Mesodermal cell (in vitro differentiated cells): ENCODE measurements at regions not wholly inside any gene's neighbourhood (a gene's known extent, or its start where the extent isn't known, plus 50 kb on each side); places are given as distances from the start of the nearest gene placed in this dataset.

ENCODE experiments used
- H3K27ac ChIP-seq: 2 replicates; pipeline ENCODE4 v1.7.0; 2013; ENCODE audit warnings: mild to moderate bottlenecking, low read depth, low read length, moderate library complexity; ENCODE audit not compliant: severe bottlenecking
- H3K36me3 ChIP-seq: 2 replicates; pipeline ENCODE4 v1.7.1; 2013; ENCODE audit warnings: mild to moderate bottlenecking, low read length, moderate library complexity; ENCODE audit not compliant: control insufficient read depth, insufficient read depth
- H3K4me1 ChIP-seq: one replicate; pipeline ENCODE4 v1.7.1; 2013; ENCODE audit warnings: mild to moderate bottlenecking, low read length; ENCODE audit not compliant: insufficient read depth, control insufficient read depth, poor library complexity, severe bottlenecking
- H3K4me3 ChIP-seq: 2 replicates; pipeline ENCODE4 v1.7.0; 2013; ENCODE audit warnings: low read length, control low read depth, mild to moderate bottlenecking; ENCODE audit not compliant: insufficient read depth, poor library complexity, severe bottlenecking; ENCODE audit errors: extremely low read depth
- H3K9me3 ChIP-seq: 2 replicates; pipeline ENCODE4 v1.7.1; 2013; ENCODE audit warnings: mild to moderate bottlenecking, low read length, moderate library complexity; ENCODE audit not compliant: control insufficient read depth
- WGBS, 2 experiments: methylation state at CpG; one replicate each; pipeline ENCODE4 v1.1.5; 2013; ENCODE audit warnings: missing lambda C conversion rate in 2 of 2; ENCODE audit not compliant: insufficient coverage in 2 of 2; 5-methylcytosine and 5-hydroxymethylcytosine counted together

- whole genome bisulfite sequencing, 2 experiments = 77 to 89% methylated on average over 4 of the region's 7 CpGs
- H3K36me3 ChIP-seq = no peaks in the 10 kb centered on the region
- no peaks in the 10 kb centered on the region for H3K4me1 ChIP-seq
- H3K27ac ChIP-seq = no peak overlapping the region
- no peaks in the 10 kb centered on the region for H3K9me3 ChIP-seq
- no peak overlapping the region for H3K4me3 ChIP-seq
Observed at GRCh38 chr5:31119938-31120641, 73.4 kb upstream of the CDH6 start.

- Histone ChIP-seq H3K9me3 (no peaks in the 10 kb centered on the region), H3K4me3 (no peak overlapping the region), H3K27ac (no peak overlapping the region), H3K4me1 (no peaks in the 10 kb centered on the region), H3K36me3 (no peaks in the 10 kb centered on the region)
- WGBS, 2 experiments = 100% methylated on average over 1 of the region's 6 CpGs; no CpG with 5 or more reads in 1 of the 2 experiments
Observed at GRCh38 chr5:31116466-31117031, 76.9 kb upstream of the CDH6 start.

- no peaks in the 10 kb centered on the region for H3K36me3 ChIP-seq
- H3K9me3 ChIP-seq = no peaks in the 10 kb centered on the region
- no peak overlapping the region for H3K27ac ChIP-seq
- 78 to 100% methylated on average over 1 of the region's 2 CpGs for WGBS, 2 experiments
- no peak overlapping the region for H3K4me3 ChIP-seq
- H3K4me1 ChIP-seq = no peaks in the 10 kb centered on the region
Observed at GRCh38 chr5:31114817-31115216, 78.7 kb upstream of the CDH6 start.

- H3K4me1 ChIP-seq = no peaks in the 10 kb centered on the region
- H3K27ac ChIP-seq = no peak overlapping the region
- no peaks in the 10 kb centered on the region for H3K36me3 ChIP-seq
- no peaks in the 10 kb centered on the region for H3K9me3 ChIP-seq
- 83 to 100% methylated on average over 1 of the region's 1 CpG for WGBS, 2 experiments
- no peak overlapping the region for H3K4me3 ChIP-seq
Observed at GRCh38 chr5:31113666-31114350, 79.7 kb upstream of the CDH6 start.

- WGBS, 2 experiments = 87 to 100% methylated on average over 2 of the region's 3 CpGs
Observed at GRCh38 chr5:31113101-31113500, 80.4 kb upstream of the CDH6 start.

GRCh38 chr5:31107091-31107518 is 86.4 kb upstream of the CDH6 start:
- peaks cover 15% of the 10 kb centered on the region for H3K4me1 ChIP-seq
- WGBS, 2 experiments = no CpG with 5 or more reads among the region's 2 CpGs
- no peaks in the 10 kb centered on the region for H3K9me3 ChIP-seq
- H3K4me3 ChIP-seq = no peak overlapping the region
- peak overlapping the region; percentile 73 for H3K27ac ChIP-seq
- no peaks in the 10 kb centered on the region for H3K36me3 ChIP-seq

More at GRCh38 chr5:31113101-31113500, 80.4 kb upstream of the CDH6 start:
- Histone ChIP-seq H3K36me3 (no peaks in the 10 kb centered on the region), H3K4me3 (no peak overlapping the region), H3K9me3 (no peaks in the 10 kb centered on the region), H3K4me1 (no peaks in the 10 kb centered on the region), H3K27ac (no peak overlapping the region)

GRCh38 chr5:31106691-31107090 is 86.8 kb upstream of the CDH6 start:
- no peaks in the 10 kb centered on the region for H3K9me3 ChIP-seq
- H3K4me3 ChIP-seq = no peak overlapping the region
- no peaks in the 10 kb centered on the region for H3K36me3 ChIP-seq
- peak overlapping the region; percentile 73 for H3K27ac ChIP-seq
- H3K4me1 ChIP-seq = peaks cover 15% of the 10 kb centered on the region
- 0% methylated on average over 1 of the region's 4 CpGs; no CpG with 5 or more reads in 1 of the 2 experiments for WGBS, 2 experiments

- Histone ChIP-seq H3K36me3 (no peaks in the 10 kb centered on the region), H3K4me3 (no peak overlapping the region), H3K27ac (peak overlapping the region; percentile 73), H3K9me3 (no peaks in the 10 kb centered on the region), H3K4me1 (peaks cover 15% of the 10 kb centered on the region)
- WGBS, 2 experiments = 67% methylated on average over 1 of the region's 2 CpGs
Observed at GRCh38 chr5:31106278-31106677, 87.2 kb upstream of the CDH6 start.

GRCh38 chr5:31104775-31105174 is 88.7 kb upstream of the CDH6 start:
- Histone ChIP-seq H3K36me3 (no peaks in the 10 kb centered on the region), H3K27ac (no peak overlapping the region), H3K4me1 (peaks cover 15% of the 10 kb centered on the region), H3K4me3 (no peak overlapping the region), H3K9me3 (no peaks in the 10 kb centered on the region)
- 90 to 100% methylated on average over 1 to 2 of the region's 4 CpGs for WGBS, 2 experiments

GRCh38 chr5:31100781-31101310 is 92.6 kb upstream of the CDH6 start:
- Histone ChIP-seq H3K9me3 (no peaks in the 10 kb centered on the region), H3K4me3 (no peak overlapping the region), H3K4me1 (no peaks in the 10 kb centered on the region), H3K27ac (no peak overlapping the region), H3K36me3 (no peaks in the 10 kb centered on the region)
- WGBS, 2 experiments = 94 to 98% methylated on average over 5 of the region's 5 CpGs
